ENCODE measurements at regions not wholly inside any gene's neighbourhood (a gene's known extent, or its start where the extent isn't known, plus 50 kb on each side); places are given as distances from the start of the nearest gene placed in this dataset.

DNA sequence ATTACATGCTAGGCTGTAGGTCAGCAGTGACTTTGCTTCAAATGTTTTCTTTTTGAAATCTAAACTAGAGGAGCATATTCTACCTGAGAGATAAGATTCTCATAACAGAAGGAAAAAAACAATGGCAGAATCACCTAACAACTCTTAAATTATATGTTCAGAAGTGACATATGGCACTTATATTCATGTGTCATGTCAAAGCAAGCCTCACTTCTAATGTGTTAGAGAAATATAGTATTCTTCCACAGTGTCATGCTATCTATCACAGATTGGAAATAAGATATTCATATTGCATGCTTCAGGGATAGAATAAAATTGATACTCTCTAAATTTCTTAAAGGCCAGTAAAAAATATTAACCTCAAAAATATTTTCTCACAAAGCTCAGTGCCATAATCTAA is 874.6 kb upstream of the PRMT6 start:
- ATAC-seq, result no peak
- Histone ChIP-seq H3K9me3 (no peaks in the 10 kb centered on the region), H3K36me3 (no peaks in the 10 kb centered on the region), H3K4me1 (no peaks in the 10 kb centered on the region), H3K27me3 (no peaks in the 10 kb centered on the region), H3K27ac (no peak overlapping the region), H3K4me3 (no peak overlapping the region)
- DNase-seq, result no peak
- no peak for FAIRE-seq
- intact Hi-C loops (cut with DNase I), result no loop called here
- TF ChIP-seq, protein P1, sequence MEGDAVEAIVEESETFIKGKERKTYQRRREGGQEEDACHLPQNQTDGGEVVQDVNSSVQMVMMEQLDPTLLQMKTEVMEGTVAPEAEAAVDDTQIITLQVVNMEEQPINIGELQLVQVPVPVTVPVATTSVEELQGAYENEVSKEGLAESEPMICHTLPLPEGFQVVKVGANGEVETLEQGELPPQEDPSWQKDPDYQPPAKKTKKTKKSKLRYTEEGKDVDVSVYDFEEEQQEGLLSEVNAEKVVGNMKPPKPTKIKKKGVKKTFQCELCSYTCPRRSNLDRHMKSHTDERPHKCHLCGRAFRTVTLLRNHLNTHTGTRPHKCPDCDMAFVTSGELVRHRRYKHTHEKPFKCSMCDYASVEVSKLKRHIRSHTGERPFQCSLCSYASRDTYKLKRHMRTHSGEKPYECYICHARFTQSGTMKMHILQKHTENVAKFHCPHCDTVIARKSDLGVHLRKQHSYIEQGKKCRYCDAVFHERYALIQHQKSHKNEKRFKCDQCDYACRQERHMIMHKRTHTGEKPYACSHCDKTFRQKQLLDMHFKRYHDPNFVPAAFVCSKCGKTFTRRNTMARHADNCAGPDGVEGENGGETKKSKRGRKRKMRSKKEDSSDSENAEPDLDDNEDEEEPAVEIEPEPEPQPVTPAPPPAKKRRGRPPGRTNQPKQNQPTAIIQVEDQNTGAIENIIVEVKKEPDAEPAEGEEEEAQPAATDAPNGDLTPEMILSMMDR (IDR thresholded peaks at IDR 0.05), result no peak

DNA sequence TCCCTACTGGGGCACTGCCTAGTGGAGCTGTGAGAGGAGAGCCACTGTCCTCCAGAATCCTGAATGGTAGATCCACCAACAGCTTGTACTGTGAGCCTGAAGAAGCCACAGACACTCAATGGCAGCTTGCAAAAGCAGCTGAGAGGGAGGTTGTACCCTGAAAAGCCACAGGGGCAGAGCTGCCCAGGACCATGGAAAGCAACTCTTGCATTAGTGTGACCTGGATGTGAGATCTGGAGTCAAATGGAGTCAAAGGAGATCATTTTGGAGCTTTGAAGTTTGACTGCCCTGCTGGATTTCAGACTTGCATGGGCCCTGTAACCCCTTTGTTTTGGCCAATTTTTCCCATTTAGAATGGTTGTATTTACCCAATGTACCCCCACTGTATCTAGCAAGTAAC is 871.4 kb upstream of the PRMT6 start:
- H3K27me3 ChIP-seq, result no peaks in the 10 kb centered on the region
- intact Hi-C loops (cut with DNase I), result no loop called here
- TF ChIP-seq, protein P1 (IDR thresholded peaks at IDR 0.05), result no peak
- no peak overlapping the region for H3K27ac ChIP-seq
- H3K9me3 ChIP-seq, result no peaks in the 10 kb centered on the region
- no peak for ATAC-seq
- FAIRE-seq, result no peak
- no peaks in the 10 kb centered on the region for H3K36me3 ChIP-seq
- DNase-seq, result no peak
- no peak overlapping the region for H3K4me3 ChIP-seq
- H3K4me1 ChIP-seq, result no peaks in the 10 kb centered on the region

DNA sequence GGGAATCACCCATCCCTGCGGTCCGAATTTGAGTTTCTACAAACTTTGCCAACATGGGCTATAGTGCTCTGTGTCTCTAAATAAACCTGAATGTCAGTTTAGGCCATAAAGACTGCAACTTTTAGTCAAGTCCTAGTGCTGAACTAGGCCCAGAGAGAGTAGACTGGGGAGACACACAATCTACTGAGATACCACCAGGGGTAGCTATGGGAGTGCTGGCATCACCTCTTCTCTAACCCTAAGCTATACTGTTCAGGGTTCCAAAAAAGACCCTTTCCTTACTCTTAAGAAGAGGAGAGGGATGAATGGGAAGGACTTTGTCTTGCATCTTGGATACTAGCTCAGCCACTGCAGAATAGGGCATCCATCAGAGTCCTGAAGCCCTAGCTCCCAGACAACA is 866.7 kb upstream of the PRMT6 start:
- no peaks in the 10 kb centered on the region for H3K4me1 ChIP-seq
- H3K4me3 ChIP-seq, result no peak overlapping the region
- TF ChIP-seq, protein P1 (IDR thresholded peaks at IDR 0.05), result no peak
- 58 to 90% methylated on average over 2 of the region's 2 CpGs for WGBS, 2 donors
- FAIRE-seq (no peak), DNase-seq (no peak), ATAC-seq (no peak)
- no peak overlapping the region for H3K27ac ChIP-seq
- H3K27me3 ChIP-seq, result no peaks in the 10 kb centered on the region
- intact Hi-C loops (cut with DNase I), result no loop called here
- H3K36me3 ChIP-seq, result no peaks in the 10 kb centered on the region
- H3K9me3 ChIP-seq, result no peaks in the 10 kb centered on the region

DNA sequence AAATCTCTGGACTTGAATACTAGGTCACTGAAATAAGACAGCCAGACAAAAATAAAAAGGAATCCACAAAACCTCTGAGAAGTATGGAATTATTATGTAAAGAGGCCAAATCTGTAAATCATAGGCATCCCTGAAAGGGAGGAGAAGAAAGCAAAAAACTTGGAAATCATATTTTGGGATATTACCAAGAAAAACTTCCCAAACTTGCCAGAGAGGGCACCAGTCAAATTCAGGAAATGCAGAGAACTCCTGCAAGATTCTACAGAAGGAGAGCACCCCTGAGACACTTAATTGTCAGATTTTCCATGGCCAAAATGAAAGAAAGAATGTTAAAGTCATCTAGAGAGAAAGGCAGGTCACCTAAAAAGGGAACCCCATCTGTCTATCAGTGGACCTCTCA is 862.3 kb upstream of the PRMT6 start:
- no peak for FAIRE-seq
- Histone ChIP-seq H3K27me3 (no peaks in the 10 kb centered on the region), H3K4me3 (no peak overlapping the region), H3K9me3 (no peaks in the 10 kb centered on the region), H3K27ac (no peak overlapping the region), H3K4me1 (no peaks in the 10 kb centered on the region), H3K36me3 (no peaks in the 10 kb centered on the region)
- ATAC-seq, result no peak
- TF ChIP-seq, protein P1 (IDR thresholded peaks at IDR 0.05), result no peak
- intact Hi-C loops (cut with DNase I), result no loop called here
- DNase-seq, result no peak

DNA sequence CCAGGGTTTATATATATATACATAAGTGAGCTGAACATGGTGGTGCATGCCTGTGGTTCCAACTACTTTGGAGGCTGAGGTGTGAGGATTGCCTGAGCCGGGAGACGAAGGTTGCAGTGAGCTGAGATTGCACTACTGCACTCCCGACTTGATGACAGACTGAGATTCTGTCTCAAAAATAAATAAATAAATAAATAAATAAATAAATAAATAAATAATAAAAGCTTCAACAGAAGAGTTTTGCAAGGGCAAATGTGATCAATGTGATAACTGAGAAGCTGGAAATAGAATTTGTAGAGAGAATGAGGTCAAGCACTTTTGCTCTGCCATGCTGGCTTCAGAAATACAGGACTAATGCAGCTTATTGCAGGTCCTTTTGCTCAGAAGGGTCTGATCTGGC is 855.8 kb upstream of the PRMT6 start:
- H3K27me3 ChIP-seq, result no peaks in the 10 kb centered on the region
- H3K4me1 ChIP-seq, result no peaks in the 10 kb centered on the region
- TF ChIP-seq, protein P1 (IDR thresholded peaks at IDR 0.05), result no peak
- no peak for FAIRE-seq
- ATAC-seq, result no peak
- H3K4me3 ChIP-seq, result no peak overlapping the region
- 66 to 85% methylated on average over 3 of the region's 3 CpGs for WGBS, 2 donors
- intact Hi-C loops (cut with DNase I), result no loop called here
- H3K9me3 ChIP-seq, result no peaks in the 10 kb centered on the region
- DNase-seq, result peak in 1 of 6 donors; percentile 9
- H3K27ac ChIP-seq, result no peak overlapping the region
- no peaks in the 10 kb centered on the region for H3K36me3 ChIP-seq

Measured in pancreas (tissue), 10 donors.